Fibroblast of skin of left quadriceps (primary cell): ENCODE measurements at regions not wholly inside any gene's neighbourhood (a gene's known extent, or its start where the extent isn't known, plus 50 kb on each side); places are given as distances from the start of the nearest gene placed in this dataset.

Experiments
- DNase-seq, 2 experiments: peaks; one replicate each; pipeline ENCODE4 v3.0.0-alpha.2; 2013; ENCODE audit warnings: low read depth in 2 of 2

- DNase-seq = no peak
Observed at GRCh38 chr21:26655460-26655859, 82.4 kb upstream of the CYYR1 start.

GRCh38 chr21:26653430-26653829 lies 80.3 kb upstream of the CYYR1 start:
- no peak for DNase-seq

- no peak for DNase-seq
Observed at GRCh38 chr21:26652854-26653253, 79.8 kb upstream of the CYYR1 start.

GRCh38 chr21:26641062-26641461 lies 68.0 kb upstream of the CYYR1 start:
- no peak for DNase-seq

GRCh38 chr21:26637201-26637745 lies 64.2 kb upstream of the CYYR1 start:
- DNase-seq = no peak

- DNase-seq = no peak
Observed at GRCh38 chr21:26635681-26636080, 62.6 kb upstream of the CYYR1 start.

GRCh38 chr21:26632691-26633090 lies 59.6 kb upstream of the CYYR1 start:
- DNase-seq = no peak

- no peak for DNase-seq
Observed at GRCh38 chr21:26626187-26626586, 53.1 kb upstream of the CYYR1 start.

- no peak for DNase-seq
Observed at GRCh38 chr21:26624983-26625519, 52.0 kb upstream of the CYYR1 start.
